ENCODE measurements at regions not wholly inside any gene's neighbourhood (a gene's known extent, or its start where the extent isn't known, plus 50 kb on each side); places are given as distances from the start of the nearest gene placed in this dataset.
"Not testable (repeated sequence)": the region's sequence is repeated elsewhere in the genome, so short reads cannot be mapped to it uniquely, and the experiment has no call there.

GRCh38 chr14:83021323-83021722 is 1487.7 kb upstream of the SEL1L start:
- no peak for DNase-seq

GRCh38 chr14:83023369-83023768 is 1489.7 kb upstream of the SEL1L start:
- DNase-seq: no peak

- no peak for DNase-seq
Measured at GRCh38 chr14:83041224-83041623, 1507.6 kb upstream of the SEL1L start.

- DNase-seq: no peak
Measured at GRCh38 chr14:83042858-83043257, 1509.2 kb upstream of the SEL1L start.

- no peak for DNase-seq
Measured at GRCh38 chr14:83044001-83044400, 1510.3 kb upstream of the SEL1L start.

- DNase-seq: no peak
Measured at GRCh38 chr14:83047059-83047830, 1513.6 kb upstream of the SEL1L start.

GRCh38 chr14:83053022-83053710 is 1519.5 kb upstream of the SEL1L start:
- DNase-seq: no peak

GRCh38 chr14:83058068-83058467 is 1524.4 kb upstream of the SEL1L start:
- DNase-seq: no peak

- DNase-seq: no peak
Measured at GRCh38 chr14:83071888-83072501, 1538.3 kb upstream of the SEL1L start.

GRCh38 chr14:83085136-83085535 is 1551.5 kb upstream of the SEL1L start:
- DNase-seq: no peak

- no peak for DNase-seq
Measured at GRCh38 chr14:83085725-83086124, 1552.1 kb upstream of the SEL1L start.

- DNase-seq: not testable (repeated sequence)
Measured at GRCh38 chr14:83091991-83092956, 1558.6 kb upstream of the SEL1L start.

GRCh38 chr14:83096092-83096491 is 1562.4 kb upstream of the SEL1L start:
- no peak for DNase-seq

GRCh38 chr14:83101846-83102245 is 1568.2 kb upstream of the SEL1L start:
- no peak for DNase-seq

- no peak for DNase-seq
Measured at GRCh38 chr14:83118029-83118428, 1584.4 kb upstream of the SEL1L start.

- no peak for DNase-seq
Measured at GRCh38 chr14:83120187-83120586, 1586.5 kb upstream of the SEL1L start.

GRCh38 chr14:83126076-83126475 is 1592.4 kb upstream of the SEL1L start:
- no peak for DNase-seq

GRCh38 chr14:83128783-83129182 is 1595.1 kb upstream of the SEL1L start:
- no peak for DNase-seq

- no peak for DNase-seq
Measured at GRCh38 chr14:83129496-83129895, 1595.8 kb upstream of the SEL1L start.

GRCh38 chr14:83133981-83134645 is 1600.5 kb upstream of the SEL1L start:
- DNase-seq: no peak

GRCh38 chr14:83140756-83141155 is 1607.1 kb upstream of the SEL1L start:
- DNase-seq: no peak

- DNase-seq: no peak
Measured at GRCh38 chr14:83147006-83147405, 1613.4 kb upstream of the SEL1L start.
